GM23338 (cell line): ENCODE measurements at regions not wholly inside any gene's neighbourhood (a gene's known extent, or its start where the extent isn't known, plus 50 kb on each side); places are given as distances from the start of the nearest gene placed in this dataset.

Experiments used
- ATAC-seq: fragments of 200-7000 bp; cut with Tn5 transposase; 3 replicates; pipeline ENCODE4 v1.9.1; 2020
- DNase-seq: peaks from one replicate; pipeline ENCODE4 v3.0.0-alpha.2; 2015; ENCODE audit warnings: low spot score
- H2AFZ ChIP-seq: fragments of 200-600 bp; sonication (generic); 2 replicates; pipeline ENCODE4 v1.8.0; 2016; ENCODE audit warnings: antibody characterized with exemption, mild to moderate bottlenecking, moderate library complexity
- H3F3A ChIP-seq: fragments of 200-600 bp; sonication (generic); replicated peaks from 2 replicates; pipeline ENCODE4 v1.8.0; 2017; ENCODE audit warnings: antibody characterized with exemption, mixed run types, low read depth
- H3K27ac ChIP-seq: fragments of 200-600 bp; sonication (generic); 2 replicates; pipeline ENCODE4 v1.6.1; 2016; ENCODE audit warnings: low read depth
- H3K27me3 ChIP-seq: fragments of 200-600 bp; sonication (generic); 2 replicates; pipeline ENCODE4 v1.8.0; 2016; ENCODE audit warnings: mild to moderate bottlenecking, mixed run types, moderate library complexity; ENCODE audit not compliant: insufficient read depth
- H3K36me3 ChIP-seq: fragments of 200-600 bp; sonication (generic); 2 replicates; pipeline ENCODE4 v1.8.0; 2016; ENCODE audit warnings: mild to moderate bottlenecking; ENCODE audit not compliant: insufficient read depth
- H3K4me1 ChIP-seq: fragments of 200-600 bp; sonication (generic); 2 replicates; pipeline ENCODE4 v1.8.0; 2016; ENCODE audit warnings: mild to moderate bottlenecking, moderate library complexity; ENCODE audit not compliant: insufficient read depth
- H3K4me2 ChIP-seq: fragments of 200-600 bp; sonication (generic); 2 replicates; pipeline ENCODE4 v1.7.1; 2017; ENCODE audit warnings: mixed run types
- H3K4me3 ChIP-seq: fragments of 200-600 bp; sonication (generic); 2 replicates; pipeline ENCODE4 v1.6.1; 2016; ENCODE audit warnings: mixed run types
- H3K79me2 ChIP-seq: fragments of 200-600 bp; sonication (generic); replicated peaks from 2 replicates; pipeline ENCODE4 v1.8.0; 2017; ENCODE audit warnings: mild to moderate bottlenecking; ENCODE audit not compliant: insufficient read depth
- H3K9me2 ChIP-seq: fragments of 200-600 bp; sonication (generic); 2 replicates; pipeline ENCODE4 v1.8.0; 2017; ENCODE audit not compliant: insufficient read depth
- H4K20me1 ChIP-seq: fragments of 200-600 bp; sonication (generic); replicated peaks from 2 replicates; pipeline ENCODE4 v1.8.0; 2017; ENCODE audit warnings: mild to moderate bottlenecking; ENCODE audit not compliant: insufficient read depth
- H3K27ac Mint-ChIP-seq: 2 replicates; pipeline ENCODE4 v1.8.0; 2020; ENCODE audit warnings: inconsistent platforms, mild to moderate bottlenecking, moderate library complexity, mixed read lengths
- H3K27me3 Mint-ChIP-seq: 3 replicates; pipeline ENCODE4 v1.8.0; 2022; ENCODE audit warnings: low read depth, mild to moderate bottlenecking, moderate library complexity, mixed read lengths, inconsistent platforms; ENCODE audit not compliant: insufficient read depth, poor library complexity
- H3K36me3 Mint-ChIP-seq: 3 replicates; pipeline ENCODE4 v1.8.0; 2021; ENCODE audit warnings: low read depth, mild to moderate bottlenecking, inconsistent platforms, moderate library complexity, mixed read lengths
- H3K4me1 Mint-ChIP-seq: 3 replicates; pipeline ENCODE4 v1.8.0; 2020; ENCODE audit warnings: mild to moderate bottlenecking, inconsistent platforms, mixed read lengths
- H3K4me3 Mint-ChIP-seq: 3 replicates; pipeline ENCODE4 v1.8.0; 2021; ENCODE audit warnings: moderate library complexity, mild to moderate bottlenecking, inconsistent platforms, mixed read lengths
- H3K9me3 Mint-ChIP-seq: 3 replicates; pipeline ENCODE4 v1.8.0; 2020; ENCODE audit warnings: moderate library complexity, mild to moderate bottlenecking, inconsistent platforms, mixed read lengths
- CREB1 ChIP-seq: fragments of 250-450 bp; sonication (Bioruptor Pico); IDR thresholded peaks from 2 replicates; pipeline ENCODE4 v1.5.0; 2020; ENCODE audit warnings: low read depth, mild to moderate bottlenecking, moderate library complexity
- CTCF ChIP-seq, 2 experiments: fragments of 200-600 bp in 1 of 2; sonication (generic) in 1 of 2; conservative IDR thresholded peaks; 2 replicates each; pipeline versions ENCODE4 v1.5.1 to v1.6.1; 2016 to 2017; ENCODE audit warnings: antibody characterized with exemption in 2 of 2, low read depth in 2 of 2, mild to moderate bottlenecking in 2 of 2, moderate library complexity in 1 of 2
- EZH2 ChIP-seq: fragments of 200-600 bp; sonication (generic); IDR thresholded peaks from one replicate; pipeline ENCODE4 v1.8.0; 2017; ENCODE audit warnings: antibody characterized with exemption, mild to moderate bottlenecking, low read depth; ENCODE audit not compliant: unreplicated experiment
- JUNB ChIP-seq: IDR thresholded peaks from one replicate; pipeline ENCODE4 v1.6.1; 2016; ENCODE audit warnings: antibody characterized with exemption; ENCODE audit not compliant: unreplicated experiment
- NANOG ChIP-seq: IDR thresholded peaks from 2 replicates; pipeline ENCODE4 v1.6.1; 2016; ENCODE audit warnings: antibody characterized with exemption, borderline replicate concordance
- STAT1 ChIP-seq: IDR thresholded peaks from one replicate; pipeline ENCODE4 v1.6.1; 2016; ENCODE audit warnings: antibody characterized with exemption; ENCODE audit not compliant: unreplicated experiment
- ZNF114 ChIP-seq: fragments of 250-450 bp; sonication (Bioruptor Pico); IDR thresholded peaks from 2 replicates; pipeline ENCODE4 v1.5.0; 2020; ENCODE audit warnings: mild to moderate bottlenecking, moderate library complexity
- TF ChIP-seq, protein P1 (sequence below): fragments of 250-450 bp; sonication (Bioruptor Pico); IDR thresholded peaks from 2 replicates; pipeline ENCODE4 v1.5.0; 2020; ENCODE audit warnings: mild to moderate bottlenecking, moderate library complexity

GRCh38 chr4:4639370-4639769 is 97.5 kb upstream of the STX18 start (continued):
- TF ChIP-seq, protein P1, sequence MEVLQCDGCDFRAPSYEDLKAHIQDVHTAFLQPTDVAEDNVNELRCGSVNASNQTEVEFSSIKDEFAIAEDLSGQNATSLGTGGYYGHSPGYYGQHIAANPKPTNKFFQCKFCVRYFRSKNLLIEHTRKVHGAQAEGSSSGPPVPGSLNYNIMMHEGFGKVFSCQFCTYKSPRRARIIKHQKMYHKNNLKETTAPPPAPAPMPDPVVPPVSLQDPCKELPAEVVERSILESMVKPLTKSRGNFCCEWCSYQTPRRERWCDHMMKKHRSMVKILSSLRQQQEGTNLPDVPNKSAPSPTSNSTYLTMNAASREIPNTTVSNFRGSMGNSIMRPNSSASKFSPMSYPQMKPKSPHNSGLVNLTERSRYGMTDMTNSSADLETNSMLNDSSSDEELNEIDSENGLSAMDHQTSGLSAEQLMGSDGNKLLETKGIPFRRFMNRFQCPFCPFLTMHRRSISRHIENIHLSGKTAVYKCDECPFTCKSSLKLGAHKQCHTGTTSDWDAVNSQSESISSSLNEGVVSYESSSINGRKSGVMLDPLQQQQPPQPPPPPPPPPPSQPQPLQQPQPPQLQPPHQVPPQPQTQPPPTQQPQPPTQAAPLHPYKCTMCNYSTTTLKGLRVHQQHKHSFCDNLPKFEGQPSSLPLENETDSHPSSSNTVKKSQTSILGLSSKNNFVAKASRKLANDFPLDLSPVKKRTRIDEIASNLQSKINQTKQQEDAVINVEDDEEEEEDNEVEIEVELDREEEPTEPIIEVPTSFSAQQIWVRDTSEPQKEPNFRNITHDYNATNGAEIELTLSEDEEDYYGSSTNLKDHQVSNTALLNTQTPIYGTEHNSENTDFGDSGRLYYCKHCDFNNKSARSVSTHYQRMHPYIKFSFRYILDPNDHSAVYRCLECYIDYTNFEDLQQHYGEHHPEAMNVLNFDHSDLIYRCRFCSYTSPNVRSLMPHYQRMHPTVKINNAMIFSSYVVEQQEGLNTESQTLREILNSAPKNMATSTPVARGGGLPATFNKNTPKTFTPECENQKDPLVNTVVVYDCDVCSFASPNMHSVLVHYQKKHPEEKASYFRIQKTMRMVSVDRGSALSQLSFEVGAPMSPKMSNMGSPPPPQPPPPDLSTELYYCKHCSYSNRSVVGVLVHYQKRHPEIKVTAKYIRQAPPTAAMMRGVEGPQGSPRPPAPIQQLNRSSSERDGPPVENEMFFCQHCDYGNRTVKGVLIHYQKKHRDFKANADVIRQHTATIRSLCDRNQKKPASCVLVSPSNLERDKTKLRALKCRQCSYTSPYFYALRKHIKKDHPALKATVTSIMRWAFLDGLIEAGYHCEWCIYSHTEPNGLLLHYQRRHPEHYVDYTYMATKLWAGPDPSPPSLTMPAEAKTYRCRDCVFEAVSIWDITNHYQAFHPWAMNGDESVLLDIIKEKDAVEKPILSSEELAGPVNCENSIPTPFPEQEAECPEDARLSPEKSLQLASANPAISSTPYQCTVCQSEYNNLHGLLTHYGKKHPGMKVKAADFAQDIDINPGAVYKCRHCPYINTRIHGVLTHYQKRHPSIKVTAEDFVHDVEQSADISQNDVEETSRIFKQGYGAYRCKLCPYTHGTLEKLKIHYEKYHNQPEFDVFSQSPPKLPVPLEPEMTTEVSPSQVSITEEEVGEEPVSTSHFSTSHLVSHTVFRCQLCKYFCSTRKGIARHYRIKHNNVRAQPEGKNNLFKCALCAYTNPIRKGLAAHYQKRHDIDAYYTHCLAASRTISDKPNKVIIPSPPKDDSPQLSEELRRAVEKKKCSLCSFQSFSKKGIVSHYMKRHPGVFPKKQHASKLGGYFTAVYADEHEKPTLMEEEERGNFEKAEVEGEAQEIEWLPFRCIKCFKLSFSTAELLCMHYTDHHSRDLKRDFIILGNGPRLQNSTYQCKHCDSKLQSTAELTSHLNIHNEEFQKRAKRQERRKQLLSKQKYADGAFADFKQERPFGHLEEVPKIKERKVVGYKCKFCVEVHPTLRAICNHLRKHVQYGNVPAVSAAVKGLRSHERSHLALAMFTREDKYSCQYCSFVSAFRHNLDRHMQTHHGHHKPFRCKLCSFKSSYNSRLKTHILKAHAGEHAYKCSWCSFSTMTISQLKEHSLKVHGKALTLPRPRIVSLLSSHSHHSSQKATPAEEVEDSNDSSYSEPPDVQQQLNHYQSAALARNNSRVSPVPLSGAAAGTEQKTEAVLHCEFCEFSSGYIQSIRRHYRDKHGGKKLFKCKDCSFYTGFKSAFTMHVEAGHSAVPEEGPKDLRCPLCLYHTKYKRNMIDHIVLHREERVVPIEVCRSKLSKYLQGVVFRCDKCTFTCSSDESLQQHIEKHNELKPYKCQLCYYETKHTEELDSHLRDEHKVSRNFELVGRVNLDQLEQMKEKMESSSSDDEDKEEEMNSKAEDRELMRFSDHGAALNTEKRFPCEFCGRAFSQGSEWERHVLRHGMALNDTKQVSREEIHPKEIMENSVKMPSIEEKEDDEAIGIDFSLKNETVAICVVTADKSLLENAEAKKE (CRISPR knock-in tag) = no peak
- TF ChIP-seq STAT1 (no peak), CREB1 (CRISPR knock-in tag) (no peak)

DNA sequence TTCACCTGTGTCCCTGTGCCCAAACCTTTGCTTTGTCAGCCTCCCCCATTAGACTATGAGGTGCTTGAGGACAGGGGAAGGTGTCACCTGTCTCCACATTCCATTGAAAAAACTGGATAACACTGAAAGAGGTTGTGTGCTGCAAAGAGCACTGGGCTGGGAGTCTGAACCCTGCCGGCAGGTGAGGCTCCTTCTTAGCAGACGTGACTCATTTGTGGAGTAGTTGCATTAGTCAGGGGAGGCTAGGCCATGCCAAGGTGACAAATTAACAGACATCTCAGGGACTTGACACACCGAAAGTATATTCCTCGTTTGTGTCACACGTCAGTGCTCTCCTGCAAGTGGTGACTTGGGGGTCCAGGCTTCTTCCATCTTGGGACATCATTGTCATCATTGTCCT is 95.9 kb upstream of the STX18 start:
- Histone ChIP-seq H3K9me2 (0 out of 2 replicates have a peak, but pooled peaks cover 9% of the 10 kb centered on the region), H3K4me1 (peaks cover 26% of the 10 kb centered on the region), H4K20me1 (no peaks in the 10 kb centered on the region; the same call in 1 of the 2 replicates), H3K4me3 (no peak overlapping the region), H2AFZ (no peak overlapping the region), H3K36me3 (no peaks in the 10 kb centered on the region), H3K27ac (no peak overlapping the region), H3F3A (0 out of 2 replicates have a peak, but pooled peaks cover 7% of the 10 kb centered on the region), H3K27me3 (no peaks in the 10 kb centered on the region), H3K79me2 (no peaks in the 10 kb centered on the region), H3K4me2 (no peak overlapping the region)
- Mint-ChIP-seq H3K4me1 (peaks cover 34% of the 10 kb centered on the region), H3K9me3 (peaks cover 6% of the 10 kb centered on the region; the same call in 2 of the 3 replicates), H3K4me3 (no peak overlapping the region), H3K27ac (no peak overlapping the region), H3K36me3 (peaks cover 20% of the 10 kb centered on the region), H3K27me3 (peaks cover 20% of the 10 kb centered on the region)
- ATAC-seq (no peak), DNase-seq (no peak)
- TF ChIP-seq STAT1 (no peak), JUNB (no peak), ZNF114 (CRISPR knock-in tag) (no peak), NANOG (no peak), CREB1 (CRISPR knock-in tag) (no peak), EZH2 (no peak), CTCF (conservative IDR thresholded peaks at IDR 0.05; ENCODE audit: low read depth in 2 of 2) (no peak)
- TF ChIP-seq, protein P1 (CRISPR knock-in tag) = no peak
